ENCODE measurements at regions not wholly inside any gene's neighbourhood (a gene's known extent, or its start where the extent isn't known, plus 50 kb on each side); places are given as distances from the start of the nearest gene placed in this dataset.
"Not testable (repeated sequence)": the region's sequence is repeated elsewhere in the genome, so short reads cannot be mapped to it uniquely, and the experiment has no call there.

DNA sequence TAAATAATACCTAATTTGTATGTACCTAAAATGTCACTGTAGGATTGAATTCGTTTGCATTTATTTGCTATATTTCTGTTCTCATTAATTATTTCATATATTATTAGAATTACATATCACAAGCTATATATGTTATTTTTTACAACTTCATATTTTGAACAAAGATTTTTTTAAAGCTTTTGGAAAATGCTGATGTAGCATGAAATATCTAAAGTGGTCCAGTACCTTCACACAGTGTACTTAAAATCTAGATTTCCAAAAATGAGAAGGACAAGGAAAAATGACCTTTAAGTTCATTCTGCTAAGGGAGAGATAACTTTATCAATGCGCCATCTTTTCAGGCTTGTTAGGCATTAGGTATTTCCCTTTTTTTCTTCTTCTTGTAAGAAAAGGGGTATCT is 71.8 kb downstream of the LARP7 start:
- DNase-seq (ENCODE audit: low read depth in 2 of 3, low spot score in 2 of 3), result no peak

GRCh38 chr4:112714922-112715901 is 78.3 kb downstream of the LARP7 start:
- DNase-seq (ENCODE audit: low read depth in 2 of 3, low spot score in 2 of 3), result no peak

- DNase-seq (ENCODE audit: low read depth in 2 of 3, low spot score in 2 of 3), result no peak
Observed at GRCh38 chr4:112717856-112718255, 80.9 kb downstream of the LARP7 start.

DNA sequence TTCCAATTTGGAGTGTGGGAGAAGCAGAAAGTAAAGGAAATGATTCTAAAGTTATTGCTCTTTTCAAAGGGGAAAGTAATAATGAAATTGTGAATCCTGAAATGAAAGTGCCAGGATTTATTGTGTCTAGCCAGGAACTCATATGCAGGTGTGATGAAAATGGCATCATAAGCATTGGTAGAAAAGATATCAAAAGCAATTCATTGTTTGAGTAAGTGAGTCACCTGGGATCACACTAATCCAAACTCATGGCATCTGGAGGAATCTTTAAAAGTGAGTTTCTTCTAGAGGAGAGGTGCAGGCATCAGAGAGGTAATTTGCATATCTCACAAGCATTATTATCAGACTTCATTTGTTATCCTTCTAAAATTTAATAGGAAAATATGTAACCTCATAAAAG is 84.7 kb downstream of the LARP7 start:
- DNase-seq (ENCODE audit: low read depth in 2 of 3, low spot score in 2 of 3), result no peak

DNA sequence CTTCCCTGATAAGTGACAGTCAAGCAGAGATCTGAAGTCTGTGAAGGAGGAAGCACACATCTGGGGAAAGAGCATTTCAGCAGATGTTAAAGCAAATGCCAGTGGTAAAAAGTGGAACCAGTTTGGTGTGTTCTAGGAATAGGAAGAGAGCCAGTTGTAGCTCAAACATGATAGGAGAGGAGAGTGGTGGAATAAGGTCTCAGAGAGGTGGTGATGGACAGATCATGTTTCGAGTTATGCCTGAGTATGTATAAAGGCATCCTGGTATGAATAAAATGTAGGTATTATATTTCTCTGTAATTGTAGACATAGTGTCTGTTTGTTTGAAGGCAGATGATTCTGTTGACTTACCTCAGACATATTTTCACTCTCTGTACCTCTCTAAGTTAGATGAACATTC is 89.1 kb downstream of the LARP7 start:
- DNase-seq (ENCODE audit: low read depth in 2 of 3, low spot score in 2 of 3), result no peak

DNA sequence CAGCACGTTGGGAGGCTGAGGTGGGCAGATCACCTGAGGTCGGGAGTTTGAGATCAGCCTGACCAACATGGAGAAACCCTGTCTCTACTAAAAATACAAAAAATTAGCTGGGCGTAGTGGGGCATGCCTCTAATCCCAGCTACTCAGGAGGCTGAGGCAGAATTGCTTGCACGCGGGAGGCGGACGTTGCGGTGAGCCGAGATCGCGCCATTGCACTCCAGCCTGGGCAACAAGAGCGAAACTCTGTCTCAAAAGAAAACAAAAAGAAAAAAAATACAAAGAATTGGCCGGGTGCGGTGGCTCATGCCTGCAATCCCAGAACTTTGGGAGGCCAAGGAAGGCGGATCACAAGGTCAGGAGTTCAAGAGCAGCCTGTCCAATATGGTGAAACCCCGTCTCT is 90.8 kb downstream of the LARP7 start:
- DNase-seq (ENCODE audit: low read depth in 2 of 3, low spot score in 2 of 3), result not testable (repeated sequence)

DNA sequence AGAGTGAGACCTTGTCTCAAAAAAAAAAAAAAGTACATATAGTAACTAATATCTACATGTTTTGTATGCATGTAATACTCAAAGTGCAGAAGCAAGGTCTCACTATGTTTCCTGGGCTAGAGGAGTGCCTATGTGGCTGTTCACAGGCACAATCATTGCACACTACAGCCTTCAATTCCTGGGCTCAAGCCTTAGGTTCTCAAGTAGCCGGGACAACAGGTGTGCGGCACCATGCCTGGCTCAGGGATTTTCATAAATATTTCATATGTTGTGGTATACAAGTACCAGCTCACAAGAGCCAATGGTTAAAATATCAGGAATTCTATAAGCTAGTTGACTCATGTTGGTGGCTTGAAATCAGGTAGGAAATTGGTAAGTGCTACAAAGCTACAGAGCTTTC is 94.8 kb downstream of the LARP7 start:
- DNase-seq (ENCODE audit: low read depth in 2 of 3, low spot score in 2 of 3), result no peak

DNA sequence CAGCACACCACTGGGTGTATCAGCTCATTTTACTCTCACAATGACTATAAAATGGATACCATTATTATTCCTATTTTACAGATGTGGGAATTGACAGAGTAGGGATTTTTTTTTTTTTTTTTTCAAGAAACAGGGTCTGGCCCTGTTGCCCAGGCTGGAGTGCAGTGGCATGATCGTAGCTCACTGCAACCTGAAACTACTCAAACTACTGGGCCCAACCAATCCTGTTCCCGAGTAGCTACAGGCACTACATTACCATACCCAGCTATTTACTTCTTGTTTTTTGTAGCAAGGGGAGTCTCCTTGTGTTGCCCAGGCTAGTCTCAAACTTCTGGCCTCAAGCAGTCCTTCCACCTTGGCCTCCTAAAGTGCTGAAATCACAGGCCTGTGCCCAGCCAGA is 95.2 kb downstream of the LARP7 start:
- no peak for DNase-seq (ENCODE audit: low read depth in 2 of 3, low spot score in 2 of 3)

GRCh38 chr4:112735474-112735951 is 98.6 kb downstream of the LARP7 start:
- no peak for DNase-seq (ENCODE audit: low read depth in 2 of 3, low spot score in 2 of 3)

DNA sequence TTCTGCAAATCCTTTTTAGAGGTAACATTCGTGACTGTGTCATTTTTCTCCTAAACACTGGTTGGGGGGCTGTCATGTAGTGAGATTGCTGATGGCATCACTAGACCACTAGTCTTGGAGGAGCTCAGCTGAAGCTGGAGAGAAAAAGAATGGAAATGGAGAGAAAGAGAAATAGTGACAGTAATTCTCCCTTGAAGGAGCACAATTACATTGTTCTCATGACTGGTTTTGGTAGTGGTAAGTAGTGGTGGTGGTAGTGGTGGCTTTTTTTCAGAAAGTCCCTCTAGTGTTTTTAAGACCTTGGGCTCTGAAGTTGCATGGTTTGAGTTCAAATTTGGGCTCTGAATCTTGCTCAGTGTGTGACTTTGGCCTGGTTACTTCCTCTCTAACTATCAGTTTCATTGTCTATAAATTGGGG is 99.8 kb downstream of the LARP7 start:
- no peak for DNase-seq (ENCODE audit: low read depth in 2 of 3, low spot score in 2 of 3)

DNA sequence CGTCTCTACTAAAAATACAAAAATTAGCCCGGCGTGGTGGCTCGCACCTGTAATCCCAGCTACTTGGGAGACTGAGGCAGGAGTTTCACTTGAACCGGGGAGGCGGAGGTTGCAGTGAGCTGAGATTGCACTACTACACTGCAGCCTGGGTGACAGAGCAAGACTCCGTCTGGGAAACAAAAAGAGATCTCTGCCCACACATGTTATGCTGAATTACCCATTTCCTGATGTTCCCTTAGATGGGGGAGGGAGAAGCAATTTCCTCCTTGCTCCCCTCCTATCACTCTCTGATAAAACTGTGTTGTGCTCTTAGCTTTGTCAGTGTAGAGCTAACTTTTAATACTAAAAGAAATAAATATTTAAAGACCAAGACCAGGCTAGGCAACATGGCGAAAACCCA is 102.5 kb downstream of the LARP7 start:
- no peak for DNase-seq (ENCODE audit: low read depth in 2 of 3, low spot score in 2 of 3)

DNA sequence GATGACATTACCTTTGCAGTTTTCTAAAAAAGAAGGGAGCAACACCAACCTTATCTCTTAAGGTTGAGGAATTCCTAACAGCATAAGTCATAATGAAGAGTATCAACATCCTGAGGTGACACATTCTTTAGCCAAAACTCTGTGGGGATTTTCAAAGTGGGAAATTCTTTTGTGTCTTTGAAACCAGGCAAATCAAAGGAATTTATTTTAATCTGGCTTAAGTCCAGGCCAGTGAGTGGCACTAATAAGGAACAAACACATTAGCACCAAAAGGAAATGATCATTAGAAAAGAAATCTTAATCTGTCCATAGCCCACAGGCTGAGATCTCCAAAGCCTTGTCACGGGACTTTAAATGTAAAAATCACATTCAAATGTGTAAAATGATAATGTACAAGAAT is 110.1 kb downstream of the LARP7 start:
- DNase-seq (ENCODE audit: low read depth in 2 of 3, low spot score in 2 of 3), result no peak

- no peak for DNase-seq (ENCODE audit: low read depth in 2 of 3, low spot score in 2 of 3)
Observed at GRCh38 chr4:112748352-112748878, 111.5 kb downstream of the LARP7 start.

DNA sequence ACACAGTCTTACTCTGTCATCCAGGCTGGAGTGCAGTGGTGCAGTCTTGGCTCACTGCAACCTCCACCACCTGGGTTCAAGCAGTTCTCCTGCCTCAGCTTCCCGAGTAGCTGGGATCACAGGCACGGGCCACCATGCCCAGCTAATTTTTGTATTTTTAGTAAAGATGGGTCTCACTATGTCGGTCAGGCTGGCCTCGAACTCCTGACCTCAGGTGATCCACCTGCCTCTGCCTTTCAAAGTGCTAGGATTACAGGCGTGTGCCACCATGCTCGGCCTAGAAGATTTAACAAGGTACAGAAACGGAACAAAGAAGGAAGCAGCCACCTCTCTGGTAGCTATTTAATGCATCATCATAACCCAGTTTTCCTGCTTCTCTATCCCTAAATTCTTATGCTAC is 113.8 kb downstream of the LARP7 start:
- not testable (repeated sequence) for DNase-seq (ENCODE audit: low read depth in 2 of 3, low spot score in 2 of 3)

GRCh38 chr4:112751447-112751846 is 114.5 kb downstream of the LARP7 start:
- DNase-seq (ENCODE audit: low read depth in 2 of 3, low spot score in 2 of 3), result no peak

DNA sequence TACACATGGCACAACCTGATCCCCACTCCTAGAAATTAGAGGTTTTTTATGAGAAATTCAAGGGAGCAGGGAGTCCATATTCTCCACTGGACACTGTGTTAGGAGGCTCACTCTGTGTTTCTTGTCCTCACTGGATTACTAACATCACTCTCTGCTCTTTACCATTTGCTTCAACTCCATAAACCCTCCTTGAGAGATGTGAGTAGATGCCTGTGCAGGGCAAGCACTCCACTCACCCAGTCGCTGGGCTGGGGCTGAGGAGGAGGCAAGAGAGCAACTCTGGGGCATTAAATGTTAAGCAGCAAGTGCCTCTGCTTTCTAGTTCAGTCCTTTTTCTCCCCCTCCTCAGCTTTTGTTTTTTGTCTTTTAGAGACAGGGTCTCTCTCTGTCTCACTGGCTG is 115.1 kb downstream of the LARP7 start:
- DNase-seq (ENCODE audit: low read depth in 2 of 3, low spot score in 2 of 3), result no peak

GRCh38 chr4:112752510-112752909 is 115.6 kb downstream of the LARP7 start:
- DNase-seq (ENCODE audit: low read depth in 2 of 3, low spot score in 2 of 3), result no peak

- DNase-seq (ENCODE audit: low read depth in 2 of 3, low spot score in 2 of 3), result no peak
Observed at GRCh38 chr4:112753333-112753732, 116.4 kb downstream of the LARP7 start.

- no peak for DNase-seq (ENCODE audit: low read depth in 2 of 3, low spot score in 2 of 3)
Observed at GRCh38 chr4:112759313-112759712, 122.4 kb downstream of the LARP7 start.

DNA sequence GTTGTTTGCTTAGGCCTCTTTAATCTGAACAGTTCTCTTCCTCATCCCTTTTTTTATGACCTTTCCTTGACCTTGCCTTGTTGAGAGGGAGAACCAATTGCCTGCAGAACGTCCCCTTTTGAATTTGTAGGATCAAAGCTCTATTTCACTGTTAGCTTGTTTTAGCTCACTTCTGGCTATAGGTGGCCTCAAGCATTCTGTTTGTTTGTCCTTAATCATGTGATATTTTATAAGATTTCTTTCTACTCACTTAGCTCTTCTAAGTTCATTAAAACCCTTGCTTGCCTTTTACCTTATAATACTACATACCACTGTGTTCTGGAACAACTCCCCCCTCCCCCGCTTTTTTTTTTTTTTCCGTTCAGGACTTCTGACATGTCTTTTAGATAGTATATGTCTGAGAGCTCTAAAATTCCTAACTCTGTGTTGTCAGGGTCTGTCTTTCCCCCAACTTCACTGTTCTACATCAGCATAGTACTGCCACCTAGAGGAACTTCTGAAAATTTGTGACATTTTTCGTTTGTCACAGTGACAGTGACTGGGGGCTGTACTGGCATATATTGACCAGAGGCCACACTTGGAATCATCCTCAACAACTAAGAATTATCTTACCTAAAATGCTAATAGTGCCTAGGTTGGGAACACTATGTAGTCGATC is 128.5 kb downstream of the LARP7 start:
- DNase-seq (ENCODE audit: low read depth in 2 of 3, low spot score in 2 of 3), result no peak

GRCh38 chr4:112766422-112766821 is 129.5 kb downstream of the LARP7 start:
- DNase-seq (ENCODE audit: low read depth in 2 of 3, low spot score in 2 of 3), result no peak

DNA sequence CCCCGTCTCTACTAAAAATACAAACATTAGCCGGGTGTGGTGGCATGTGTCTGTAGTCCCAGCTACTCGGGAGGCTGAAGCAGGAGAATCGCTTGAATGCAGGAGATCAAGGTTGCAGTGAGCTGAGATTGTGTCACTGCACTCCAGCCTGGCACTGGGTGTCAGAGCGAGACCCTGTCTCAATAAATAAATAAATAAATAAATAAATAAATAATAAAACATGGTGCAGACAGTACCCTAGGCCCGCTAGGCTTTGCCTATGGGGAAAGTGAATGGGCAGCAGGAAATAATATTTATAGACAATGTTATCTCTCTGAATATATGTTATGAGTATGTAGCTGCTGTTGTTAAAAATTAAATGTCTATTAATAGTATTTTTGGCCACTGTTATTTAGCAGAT is 130.4 kb downstream of the LARP7 start:
- DNase-seq (ENCODE audit: low read depth in 2 of 3, low spot score in 2 of 3), result no peak

Measured in activated CD8-positive, alpha-beta memory T cell treated with anti-CD3 and anti-CD28 coated beads for 48 hours (primary cell).